ENCODE measurements at regions not wholly inside any gene's neighbourhood (a gene's known extent, or its start where the extent isn't known, plus 50 kb on each side); places are given as distances from the start of the nearest gene placed in this dataset.

DNA sequence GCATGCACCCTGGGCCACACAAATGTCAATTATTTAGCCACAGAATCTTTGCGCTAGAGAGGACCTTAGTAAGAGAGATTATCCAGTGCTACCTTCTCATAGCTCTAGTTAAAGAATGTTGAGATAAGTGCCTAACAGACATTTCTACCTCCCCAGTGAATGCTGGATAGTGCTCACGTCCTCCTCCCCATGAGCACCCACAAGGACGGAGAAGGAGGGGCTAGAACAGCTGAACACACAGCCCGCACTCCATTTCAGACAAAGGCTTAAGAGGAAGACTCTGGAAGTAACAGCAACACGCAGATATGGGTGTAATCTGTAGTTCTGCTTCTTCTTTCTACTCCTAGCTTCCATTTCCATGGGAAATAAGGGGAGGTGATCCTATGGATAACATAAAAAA is 120.5 kb downstream of the FEM1C start:
- TF ChIP-seq CTCF (conservative IDR thresholded peaks at IDR 0.05; ENCODE audit: low read length) (no peak), EZH2phosphoT487 (IDR thresholded peaks at IDR 0.05; ENCODE audit: borderline replicate concordance, low read depth, low read length) (no peak)
